ENCODE measurements at regions not wholly inside any gene's neighbourhood (a gene's known extent, or its start where the extent isn't known, plus 50 kb on each side); places are given as distances from the start of the nearest gene placed in this dataset.

DNA sequence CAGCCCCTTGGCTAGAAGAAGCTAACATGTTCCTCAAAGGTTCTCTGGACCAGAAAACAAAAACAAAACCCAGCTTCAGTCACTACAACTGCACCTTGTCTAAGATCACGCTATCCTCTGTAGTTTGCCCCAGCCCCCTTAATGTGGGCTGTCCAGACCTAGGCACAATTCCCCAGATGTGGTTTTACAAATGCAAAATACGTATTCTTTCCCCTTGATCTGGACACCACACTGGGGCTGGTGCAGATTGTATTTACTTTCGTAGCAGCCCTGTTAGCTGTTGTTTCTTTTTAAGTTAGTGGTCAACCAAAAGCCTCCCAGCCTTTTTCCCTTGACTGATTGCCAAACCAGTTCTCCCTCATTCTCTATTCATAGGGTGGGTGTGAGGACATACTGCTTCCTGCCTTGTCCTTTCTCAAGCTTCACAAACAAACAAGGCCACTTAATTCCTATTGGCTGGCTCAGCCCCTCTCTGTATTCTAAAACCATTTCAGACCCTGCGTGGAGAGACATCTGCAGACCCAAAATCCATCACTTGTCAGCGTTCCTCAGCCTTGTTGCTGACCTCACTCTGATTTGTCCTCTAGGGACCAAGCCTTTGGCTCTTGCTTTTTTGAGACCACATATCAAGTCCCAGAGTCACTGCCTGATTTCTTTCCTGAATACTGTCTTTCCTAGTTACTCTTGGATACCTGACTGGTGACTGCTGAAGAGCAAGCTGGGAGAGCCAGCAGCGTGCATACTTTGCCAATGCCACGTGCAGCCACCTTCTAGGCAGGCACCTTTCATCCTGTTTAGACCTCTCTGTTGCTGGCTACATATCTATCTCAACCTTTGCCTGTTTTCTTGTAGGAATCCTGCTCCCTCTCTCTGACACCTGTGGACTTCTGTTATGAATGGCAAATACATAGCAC lies 96.4 kb upstream of the RAB3GAP2 start:
- FAIRE-seq (no peak), DNase-seq (ENCODE audit: extremely low spot score, insufficient read length, low read depth) (no peak)

DNA sequence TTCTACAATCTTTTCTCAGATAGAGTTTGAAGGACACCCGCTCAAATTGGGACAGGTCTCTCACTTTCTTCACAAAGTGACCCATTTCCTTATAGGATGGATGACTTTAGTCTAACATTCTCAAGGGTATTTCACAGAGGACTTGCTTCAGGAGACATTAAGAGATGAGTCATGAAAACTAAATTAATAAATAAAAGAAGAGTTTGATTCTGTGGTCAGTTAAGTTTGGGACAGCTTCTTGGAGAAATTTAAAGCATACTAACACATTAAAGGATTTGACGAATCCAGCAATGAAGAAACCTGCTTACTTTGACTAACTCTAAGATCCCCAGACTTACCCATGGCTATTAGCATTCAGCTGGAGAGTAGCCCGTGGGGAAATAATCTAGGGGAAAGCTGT lies 95.6 kb upstream of the RAB3GAP2 start:
- FAIRE-seq, result no peak
- no peak for DNase-seq (ENCODE audit: extremely low spot score, insufficient read length, low read depth)

DNA sequence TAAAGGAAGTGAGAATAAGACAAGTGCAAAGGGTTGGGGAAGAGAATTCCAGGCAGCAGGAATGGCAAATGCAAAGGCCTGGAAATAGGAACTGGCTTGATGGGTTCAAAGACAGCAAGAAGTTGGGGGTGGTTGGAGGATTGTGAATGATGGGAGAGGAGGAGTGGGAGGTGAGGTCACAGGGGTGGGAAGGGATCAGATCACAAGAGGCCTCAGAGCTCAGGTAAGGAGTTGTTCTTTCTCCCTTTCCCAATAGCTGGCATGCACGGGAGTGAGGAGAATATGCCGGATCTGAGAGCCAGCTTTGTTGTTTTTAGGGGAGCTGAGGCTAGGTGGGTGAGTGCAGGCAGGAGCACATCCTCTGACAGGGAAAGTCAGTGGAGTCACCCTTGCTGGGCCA lies 94.0 kb upstream of the RAB3GAP2 start:
- DNase-seq (ENCODE audit: extremely low spot score, insufficient read length, low read depth), result no peak
- FAIRE-seq, result no peak

DNA sequence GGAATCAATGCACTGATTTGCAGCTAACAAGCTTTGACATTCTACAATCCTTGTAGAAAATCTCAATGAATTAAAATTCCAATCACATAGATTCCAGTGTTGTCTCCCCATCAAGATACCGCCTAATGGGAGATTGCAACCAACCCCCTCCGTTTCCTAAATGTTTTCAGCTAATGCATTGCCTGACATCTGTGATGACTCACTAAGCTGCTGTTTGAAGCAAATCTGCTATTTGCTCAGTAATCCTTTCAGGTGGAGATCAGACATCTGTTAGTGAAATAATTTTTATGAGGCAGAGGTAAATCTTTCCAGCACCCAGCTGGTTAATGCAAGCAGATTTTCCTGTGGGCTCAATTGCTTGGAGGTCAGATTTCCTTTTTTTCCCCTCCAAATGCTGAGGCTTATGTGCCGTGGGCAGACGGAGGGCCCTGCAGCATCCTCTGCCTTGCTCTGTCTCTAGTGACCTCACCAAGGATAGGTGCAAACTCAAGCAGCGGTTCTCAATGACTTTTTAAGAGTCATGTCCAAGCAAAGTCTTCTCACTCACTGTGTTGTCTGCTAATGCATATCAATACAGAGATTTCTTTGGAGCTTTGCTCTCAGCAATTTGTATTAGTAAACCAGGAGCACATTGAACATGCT lies 91.1 kb upstream of the RAB3GAP2 start:
- no peak for FAIRE-seq
- no peak for DNase-seq (ENCODE audit: extremely low spot score, insufficient read length, low read depth)

DNA sequence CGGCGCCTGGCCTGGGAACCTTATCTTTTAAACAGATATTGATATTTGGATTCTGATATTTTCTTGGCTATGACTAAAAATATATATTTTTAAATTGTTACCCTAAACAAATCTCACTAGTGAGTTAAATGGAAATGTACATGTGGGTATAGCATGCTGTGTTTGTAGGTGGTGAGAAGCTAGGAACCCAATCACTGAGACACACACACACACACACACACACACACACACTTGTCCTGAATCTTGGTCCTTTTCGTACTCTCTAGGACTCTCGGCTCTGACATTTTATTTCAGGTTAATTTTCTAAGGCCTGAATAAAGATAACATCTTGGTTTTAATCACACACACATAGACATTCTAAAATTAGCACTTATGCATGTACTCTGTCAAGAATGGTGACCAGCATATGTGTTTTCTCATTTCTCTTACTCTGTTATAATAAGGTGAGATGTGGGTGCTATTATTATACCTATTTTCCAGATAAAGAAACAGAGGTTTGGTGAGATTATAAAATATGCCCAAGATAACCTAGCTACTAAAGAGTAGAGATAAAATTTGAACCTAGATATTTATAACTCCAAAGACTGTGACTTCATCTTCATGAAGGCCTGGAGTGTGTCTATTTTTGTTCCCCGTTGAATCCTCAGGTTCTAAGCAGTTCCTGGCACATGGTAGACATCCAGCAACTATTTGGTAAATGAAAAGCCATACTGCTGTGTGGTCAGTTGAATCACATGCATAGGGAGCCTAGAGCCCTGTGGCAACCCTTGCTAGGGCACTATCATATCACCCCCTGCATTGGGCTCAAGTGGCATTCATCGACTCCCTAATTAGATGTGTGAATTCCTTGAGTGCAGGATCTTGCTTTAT lies 85.0 kb upstream of the RAB3GAP2 start:
- DNase-seq (ENCODE audit: extremely low spot score, insufficient read length, low read depth) (no peak), FAIRE-seq (no peak)

DNA sequence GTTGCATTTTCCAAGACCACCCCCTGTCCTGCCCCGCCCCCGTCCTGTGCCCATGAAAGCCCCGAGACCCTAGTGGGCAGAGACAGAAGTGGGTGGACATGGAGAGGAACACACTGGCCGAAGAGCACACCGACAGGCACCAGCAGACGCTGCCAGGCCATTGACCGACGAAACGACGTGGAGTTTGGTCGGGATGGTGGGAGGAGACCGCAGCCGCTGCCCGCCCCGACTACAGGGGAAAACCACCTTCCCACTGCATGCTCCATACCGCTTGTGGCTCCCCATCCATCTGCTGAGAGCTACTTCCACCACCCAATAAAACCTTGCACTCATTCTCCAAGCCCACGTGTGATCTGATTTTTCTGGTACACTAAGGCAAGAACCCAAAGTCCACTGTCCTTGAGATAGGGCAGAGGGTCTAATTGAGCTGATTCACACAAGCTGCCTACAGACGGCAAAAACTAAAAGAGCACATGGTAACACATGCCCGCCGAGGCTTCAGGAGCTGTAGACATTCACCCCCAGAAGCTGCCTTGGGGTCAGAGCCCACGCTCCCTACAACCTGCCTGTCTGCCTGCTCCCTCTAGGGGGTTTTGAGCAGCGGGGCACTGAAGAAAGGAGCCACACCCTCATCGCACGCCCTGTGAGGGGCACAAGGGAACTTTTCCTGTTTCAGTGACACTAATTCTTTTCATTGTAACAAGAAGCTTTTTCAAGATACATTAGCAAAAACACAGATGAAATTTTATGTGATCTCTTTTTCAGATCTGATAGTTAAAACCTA lies 81.2 kb upstream of the RAB3GAP2 start:
- FAIRE-seq, result no peak
- no peak for DNase-seq (ENCODE audit: extremely low spot score, insufficient read length, low read depth)

DNA sequence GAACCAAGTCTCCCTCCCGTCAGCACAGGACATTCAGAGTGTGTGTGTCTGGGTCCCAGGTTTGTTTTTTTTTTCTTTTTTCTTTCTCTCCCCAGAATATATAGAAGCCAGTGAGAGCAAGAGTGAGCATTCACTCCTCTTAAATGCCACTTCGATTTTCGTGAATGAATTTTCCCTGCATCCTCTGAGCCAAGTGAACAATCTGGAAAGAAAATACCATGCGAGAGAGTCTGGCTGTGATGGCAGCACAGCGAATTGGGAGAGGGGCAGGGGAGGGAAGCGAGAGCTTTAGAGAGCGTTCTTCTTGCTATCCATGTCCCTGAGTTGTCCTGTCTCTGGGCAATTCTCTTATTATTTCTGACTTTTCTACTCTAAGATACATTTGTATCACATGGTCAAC lies 76.0 kb upstream of the RAB3GAP2 start:
- DNase-seq (ENCODE audit: extremely low spot score, insufficient read length, low read depth), result no peak
- no peak for FAIRE-seq

DNA sequence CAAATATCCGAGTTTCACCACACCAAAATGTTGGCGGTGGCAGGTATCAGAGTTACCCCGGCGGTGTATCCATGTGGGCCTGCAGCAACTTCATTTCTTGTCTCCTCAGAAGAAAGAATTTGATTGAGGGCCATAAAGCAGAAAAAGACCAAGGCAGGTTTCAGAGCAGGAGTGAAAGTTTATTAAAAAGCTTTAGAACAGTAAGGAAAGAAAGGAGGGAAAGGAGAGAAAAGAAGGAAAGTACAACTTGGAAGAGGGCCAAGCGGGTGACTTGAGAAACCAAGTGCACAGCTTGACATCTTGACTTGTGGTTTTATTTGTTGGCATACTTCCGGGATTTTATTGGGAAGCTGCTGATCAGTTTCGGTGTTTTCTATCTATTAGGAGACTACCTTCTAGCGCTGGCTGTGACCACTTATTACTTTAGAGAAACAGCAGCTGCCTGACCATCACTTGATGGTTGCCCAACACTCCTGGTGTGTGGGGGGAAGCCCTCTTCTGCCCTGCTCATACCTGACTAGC lies 75.5 kb upstream of the RAB3GAP2 start:
- FAIRE-seq (no peak), DNase-seq (ENCODE audit: extremely low spot score, insufficient read length, low read depth) (no peak)

DNA sequence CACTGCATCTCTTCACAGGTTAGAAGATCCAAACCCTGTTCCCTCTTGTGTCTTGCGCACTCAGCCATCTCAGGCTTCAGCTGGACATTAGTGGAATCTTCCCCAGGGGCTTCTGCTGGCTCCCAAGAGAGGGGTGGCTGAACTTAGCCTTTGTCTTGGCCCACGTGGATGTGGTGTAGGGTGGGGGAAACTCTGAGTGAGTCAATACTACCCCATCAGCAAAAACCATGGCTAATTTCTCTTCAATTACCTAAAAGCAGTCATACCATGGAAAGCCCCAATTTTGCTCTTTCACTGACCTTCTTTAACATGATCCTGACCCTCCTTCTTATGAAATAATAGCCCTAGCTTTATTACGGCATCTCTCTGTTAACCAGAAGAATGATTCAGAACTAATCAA lies 72.5 kb upstream of the RAB3GAP2 start:
- DNase-seq (ENCODE audit: extremely low spot score, insufficient read length, low read depth) (no peak), FAIRE-seq (no peak)

DNA sequence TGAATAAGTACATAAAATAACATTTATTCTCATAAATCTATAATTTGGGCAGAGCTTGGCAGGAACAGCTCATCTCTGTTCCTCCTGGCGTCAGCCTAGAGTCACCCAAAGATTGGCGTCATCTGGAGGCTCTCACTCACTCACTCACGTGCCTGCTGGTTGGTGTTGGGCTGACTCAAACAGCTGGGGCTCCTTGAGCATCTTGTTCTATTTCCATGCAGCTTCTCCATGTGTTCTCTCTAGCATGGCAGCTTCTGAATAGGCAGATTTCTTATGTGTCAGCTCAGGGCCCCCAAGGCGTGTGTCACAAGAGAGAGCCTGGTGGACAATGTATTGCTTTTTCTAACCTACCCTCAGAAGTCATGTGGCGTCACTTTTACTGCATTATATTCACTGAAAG lies 70.6 kb upstream of the RAB3GAP2 start:
- DNase-seq (ENCODE audit: extremely low spot score, insufficient read length, low read depth) (no peak), FAIRE-seq (no peak)

DNA sequence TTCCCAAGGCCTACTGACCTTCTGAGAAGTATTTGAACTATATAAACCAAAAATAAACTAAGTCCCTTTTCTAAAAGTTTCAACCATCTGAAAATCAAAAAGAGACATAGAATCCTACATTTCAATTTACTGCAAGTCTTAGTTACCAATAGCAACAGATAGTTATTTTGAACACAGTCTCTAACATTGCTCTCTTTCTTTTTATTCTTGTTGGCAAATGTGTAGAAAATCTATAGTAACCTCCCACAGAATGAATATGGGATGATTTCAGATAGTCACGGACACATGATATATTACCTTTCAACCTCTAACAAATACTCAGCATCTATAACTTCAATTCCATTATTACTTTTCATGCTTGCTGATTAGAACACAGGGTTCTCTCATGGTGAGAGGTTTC lies 68.9 kb upstream of the RAB3GAP2 start:
- no peak for DNase-seq (ENCODE audit: extremely low spot score, insufficient read length, low read depth)
- FAIRE-seq, result no peak

DNA sequence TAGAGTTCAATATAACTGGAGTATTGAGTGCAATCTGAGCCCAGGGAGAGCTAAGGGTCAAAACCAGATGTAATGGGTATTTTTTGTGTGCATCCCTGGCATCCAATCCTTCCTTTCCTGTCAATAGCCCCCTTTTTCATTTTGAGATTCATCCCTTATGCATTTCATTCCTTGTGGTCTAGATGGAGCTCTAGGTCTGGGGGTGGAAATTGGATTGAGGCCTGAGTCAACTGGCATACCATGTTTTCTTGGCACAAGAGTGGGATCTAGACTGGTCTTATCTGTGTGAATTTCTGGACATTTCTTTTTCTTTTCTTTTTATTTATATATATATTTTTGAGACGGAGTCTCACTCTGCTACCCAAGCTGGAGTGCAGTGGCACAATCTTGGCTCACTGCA lies 67.3 kb upstream of the RAB3GAP2 start:
- DNase-seq (ENCODE audit: extremely low spot score, insufficient read length, low read depth), result no peak
- no peak for FAIRE-seq

DNA sequence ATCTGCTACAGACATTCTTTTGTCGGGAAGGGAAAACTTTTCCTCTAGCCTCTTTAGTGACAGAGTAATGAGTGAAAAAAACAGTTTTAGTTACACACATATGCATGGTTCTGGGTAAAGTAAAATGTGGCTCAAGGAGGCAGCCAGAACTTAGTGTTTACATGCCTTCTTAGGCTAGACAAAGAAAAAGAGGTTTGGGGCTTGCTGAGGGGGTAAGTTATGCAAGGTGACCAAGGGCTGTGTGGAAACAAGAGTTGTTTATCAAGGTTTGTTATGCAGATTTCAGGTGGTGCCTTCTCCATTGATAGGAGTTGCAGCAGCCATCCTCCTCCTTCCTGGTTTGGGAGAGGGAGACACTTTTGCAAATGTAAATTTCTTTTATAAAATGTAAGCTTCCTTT lies 66.5 kb upstream of the RAB3GAP2 start:
- FAIRE-seq (no peak), DNase-seq (ENCODE audit: extremely low spot score, insufficient read length, low read depth) (no peak)

DNA sequence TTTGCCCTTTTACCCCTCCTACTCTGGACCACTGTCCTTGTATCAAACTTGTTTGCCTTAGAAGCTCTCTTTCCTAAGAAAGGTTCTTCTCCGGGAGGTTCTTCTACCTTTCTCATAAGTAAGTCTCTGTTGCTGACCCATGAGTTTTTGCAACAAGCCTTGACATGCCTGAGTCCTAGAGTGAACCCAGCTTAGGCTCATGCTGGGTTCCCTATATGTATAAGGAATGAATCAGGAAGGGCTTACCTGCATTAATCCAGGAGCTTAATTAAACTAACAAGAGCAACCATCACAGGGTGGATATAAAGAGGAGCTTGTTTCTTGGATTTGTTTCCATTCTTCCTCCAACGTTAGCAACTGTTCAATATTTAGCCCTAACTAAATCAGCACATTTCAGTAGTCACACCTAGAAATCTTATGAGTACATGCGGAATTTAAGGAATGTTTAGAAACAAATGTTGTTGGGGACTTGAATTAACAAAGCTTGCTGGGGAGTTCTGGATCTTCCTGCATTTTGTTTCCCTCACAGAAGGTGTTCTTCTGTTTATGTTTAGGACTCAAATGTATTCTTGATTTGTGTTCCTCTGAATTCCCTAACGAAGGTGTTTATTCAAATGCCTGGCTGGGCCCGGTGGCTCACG lies 64.3 kb upstream of the RAB3GAP2 start:
- DNase-seq (ENCODE audit: extremely low spot score, insufficient read length, low read depth) (no peak), FAIRE-seq (no peak)

DNA sequence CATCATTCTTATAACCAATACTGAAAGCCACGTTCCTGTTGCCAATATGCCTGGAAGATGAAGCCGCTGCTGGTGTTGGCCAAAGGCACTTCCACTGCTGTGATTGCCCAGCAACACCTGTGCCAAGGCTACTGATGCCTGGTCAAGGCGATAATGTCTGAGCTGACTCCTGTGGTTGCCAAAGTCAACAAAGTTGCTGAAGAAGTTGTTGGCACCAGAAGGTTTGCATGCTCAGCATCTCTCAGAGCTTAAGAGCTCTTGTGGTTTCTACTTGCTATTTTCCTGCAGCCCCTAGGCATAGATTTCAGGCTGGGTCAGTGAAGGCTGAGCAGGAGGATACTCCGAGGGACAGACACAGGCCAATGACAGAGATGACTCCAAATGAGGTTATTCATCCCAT lies 63.4 kb upstream of the RAB3GAP2 start:
- DNase-seq (ENCODE audit: extremely low spot score, insufficient read length, low read depth) (no peak), FAIRE-seq (no peak)

DNA sequence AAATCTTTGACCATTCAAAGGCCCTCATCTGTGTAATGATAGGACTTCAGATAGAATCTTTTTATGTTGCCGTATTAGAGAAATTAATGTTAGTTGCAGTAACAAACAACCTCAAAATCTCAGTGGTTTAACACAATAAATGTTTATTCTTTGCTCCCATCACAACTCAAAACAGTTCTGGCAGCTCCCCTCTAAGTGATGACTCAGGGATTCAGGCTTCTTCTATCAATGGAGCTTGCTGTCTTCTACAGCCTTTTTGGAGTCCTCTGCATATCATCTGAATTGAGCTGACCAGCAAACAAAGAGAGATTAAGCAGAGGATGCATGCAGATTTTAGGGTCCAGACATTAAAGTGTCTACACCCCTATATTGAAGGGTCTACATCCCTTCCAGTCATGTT lies 59.1 kb upstream of the RAB3GAP2 start:
- FAIRE-seq, result no peak
- DNase-seq (ENCODE audit: extremely low spot score, insufficient read length, low read depth), result no peak

DNA sequence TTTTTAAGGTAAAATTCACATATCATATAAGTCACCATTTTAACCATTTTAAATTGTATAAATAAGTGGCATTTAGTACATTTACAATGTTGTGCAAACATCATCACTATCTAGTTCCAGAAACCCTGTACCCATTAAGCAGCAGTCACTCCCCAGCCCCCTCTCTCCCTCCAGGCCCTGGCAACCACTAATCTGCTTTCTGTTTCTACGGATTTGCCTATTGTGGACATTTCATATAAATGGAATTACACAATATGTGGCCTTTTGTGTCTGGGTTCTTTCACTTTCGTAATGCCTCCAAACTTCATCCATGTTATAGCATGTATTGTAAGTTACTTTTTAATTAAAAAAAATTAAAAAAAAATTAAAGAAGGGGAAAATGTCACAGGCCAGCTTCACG lies 58.0 kb upstream of the RAB3GAP2 start:
- no peak for DNase-seq (ENCODE audit: extremely low spot score, insufficient read length, low read depth)
- FAIRE-seq, result no peak

DNA sequence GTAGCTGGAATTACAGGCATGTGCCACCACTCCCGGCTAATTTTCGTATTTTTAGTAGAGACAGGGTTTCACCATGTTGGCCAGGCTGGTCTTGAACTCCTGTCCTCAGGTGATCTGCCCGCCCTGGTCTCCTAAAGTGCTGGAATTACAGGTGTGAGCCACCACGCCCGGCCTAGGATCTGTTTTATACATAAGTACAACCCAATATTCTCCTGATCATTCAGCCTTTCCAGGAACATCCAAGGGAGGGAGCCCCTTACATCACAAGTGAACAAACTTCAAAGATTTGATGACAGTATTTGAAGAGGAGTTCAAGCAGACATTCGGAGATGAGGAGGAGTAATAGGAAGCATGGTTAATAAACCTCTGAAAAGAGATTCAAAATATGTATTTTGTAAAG lies 54.9 kb upstream of the RAB3GAP2 start:
- FAIRE-seq, result no peak
- no peak for DNase-seq (ENCODE audit: extremely low spot score, insufficient read length, low read depth)

DNA sequence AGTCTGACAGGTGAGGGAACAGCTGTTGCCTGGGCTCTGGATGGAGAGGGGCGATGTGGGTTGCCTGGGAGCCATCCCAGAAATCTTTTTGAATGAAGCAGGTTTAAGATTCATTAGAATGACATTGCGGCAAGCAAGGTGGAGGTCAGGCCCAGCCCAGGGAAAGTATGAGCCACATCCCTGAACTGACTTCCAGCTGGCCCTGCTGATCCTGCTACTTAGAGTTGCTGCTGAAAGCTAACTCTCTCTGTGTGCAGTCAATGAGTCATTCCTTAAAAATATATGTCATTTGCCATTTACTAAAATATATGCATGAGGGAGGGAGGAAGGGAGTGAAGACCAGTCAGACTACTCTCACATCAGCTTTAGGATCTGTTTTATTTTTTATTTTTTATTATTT lies 54.3 kb upstream of the RAB3GAP2 start:
- no peak for DNase-seq (ENCODE audit: extremely low spot score, insufficient read length, low read depth)
- FAIRE-seq, result no peak
